Endothelial cell of umbilical vein (primary cell): ENCODE measurements at regions not wholly inside any gene's neighbourhood (a gene's known extent, or its start where the extent isn't known, plus 50 kb on each side); places are given as distances from the start of the nearest gene placed in this dataset.

ENCODE experiments used
- BruUV-seq: library from RNA; stranded (reverse); fragments of 400-500 nt; replicated peaks from 2 replicates; lab custom pipeline; 2021; lab: Mats Ljungman, UMichigan
- CTCF ChIA-PET: fragments of 300-600, 350-600 bp; sonication (Branson Sonifier 250); formaldehyde crosslinking; loops from one replicate; lab custom pipeline; 2021; ENCODE audit warnings: antibody characterized with exemption, inconsistent platforms; lab: Charles Lee
- POLR2A ChIA-PET: fragments of 300-600, 350-600 bp; sonication (Branson Sonifier 250); formaldehyde crosslinking; loops from one replicate; lab custom pipeline; 2021; ENCODE audit warnings: antibody characterized with exemption, inconsistent platforms; lab: Charles Lee
- DNase-seq: peaks from one replicate; pipeline ENCODE4 v3.0.0-alpha.2; 2011; ENCODE audit warnings: low read depth, low spot score
- FAIRE-seq: peaks from 2 replicates; lab custom pipeline; 2011; peaks lifted over from hg19 to GRCh38; lab: Jason Lieb, UNC
- H2AFZ ChIP-seq: 2 replicates; pipeline ENCODE4 v1.6.0; 2012; ENCODE audit warnings: low read depth, low read length, control low read depth, inconsistent platforms
- H3K27ac ChIP-seq: 2 replicates; pipeline ENCODE4 v1.5.1; 2011; ENCODE audit warnings: low read depth, mild to moderate bottlenecking, control low read depth, low read length, moderate library complexity; ENCODE audit not compliant: insufficient read depth
- H3K27me3 ChIP-seq, 2 experiments: 2 replicates each; pipeline versions ENCODE4 v1.6.0 to v1.6.1; 2011; ENCODE audit warnings: low read length in 2 of 2, mixed read lengths in 1 of 2; ENCODE audit not compliant: control insufficient read depth in 2 of 2, insufficient read depth in 2 of 2
- H3K36me3 ChIP-seq, 2 experiments: 2 replicates in 1 of 2; 3 replicates in 1 of 2; pipeline ENCODE4 v1.5.1; 2011; ENCODE audit warnings: low read length in 2 of 2, mild to moderate bottlenecking in 1 of 2, moderate library complexity in 1 of 2; ENCODE audit not compliant: control insufficient read depth in 2 of 2, insufficient read depth in 2 of 2; ENCODE audit errors: extremely low read depth in 1 of 2
- H3K4me1 ChIP-seq: 3 replicates; pipeline ENCODE4 v1.5.1; 2011; ENCODE audit warnings: mild to moderate bottlenecking, low read length; ENCODE audit not compliant: control insufficient read depth, insufficient read depth; ENCODE audit errors: extremely low read depth
- H3K4me2 ChIP-seq: 2 replicates; pipeline ENCODE4 v1.6.1; 2011; ENCODE audit warnings: low read length, control low read depth, mixed read lengths; ENCODE audit not compliant: insufficient read depth
- H3K4me3 ChIP-seq, 3 experiments: fragments of 200-600 bp in 1 of 3; sonication (generic), shearing (Covaris generic) in 1 of 3; replicated peaks in 1 of 3; 2 replicates each; pipeline ENCODE4 v1.5.1; 2011 to 2016; ENCODE audit warnings: control low read depth in 3 of 3, low read length in 3 of 3, mild to moderate bottlenecking in 2 of 3, inconsistent platforms in 1 of 3, low read depth in 1 of 3, moderate library complexity in 1 of 3; ENCODE audit not compliant: insufficient read depth in 1 of 3
- H3K79me2 ChIP-seq: 2 replicates; pipeline ENCODE4 v1.6.0; 2012; ENCODE audit warnings: low read length, inconsistent platforms; ENCODE audit not compliant: control insufficient read depth, insufficient read depth
- H3K9ac ChIP-seq: replicated peaks from 2 replicates; pipeline ENCODE3; 2011; ENCODE audit warnings: low read length, control low read depth; ENCODE audit not compliant: insufficient read depth; ENCODE audit errors: extremely low read depth
- H3K9me1 ChIP-seq: replicated peaks from 3 replicates; pipeline ENCODE4 v1.6.0; 2011; ENCODE audit warnings: mild to moderate bottlenecking, low read length; ENCODE audit not compliant: control insufficient read depth, insufficient read depth; ENCODE audit errors: extremely low read depth
- H3K9me3 ChIP-seq: replicated peaks from 2 replicates; pipeline ENCODE4 v1.5.1; 2012; ENCODE audit warnings: low read length, inconsistent platforms; ENCODE audit not compliant: control insufficient read depth, insufficient read depth
- H4K20me1 ChIP-seq: replicated peaks from 2 replicates; pipeline ENCODE3; 2011; ENCODE audit warnings: mild to moderate bottlenecking, low read length; ENCODE audit not compliant: control insufficient read depth, insufficient read depth; ENCODE audit errors: extremely low read depth
- CTCF ChIP-seq, 2 donors: IDR thresholded peaks; 1 replicate in 1 of 2; 2 replicates in 1 of 2; pipeline ENCODE4 v1.5.1; 2011; ENCODE audit warnings: low read length in 2 of 2, mild to moderate bottlenecking in 2 of 2, moderate library complexity in 2 of 2, control low read depth in 1 of 2, inconsistent platforms in 1 of 2, low read depth in 1 of 2; ENCODE audit not compliant: insufficient read depth in 1 of 2; ENCODE audit errors: extremely low read depth in 1 of 2
- EZH2 ChIP-seq: IDR thresholded peaks from 2 replicates; pipeline ENCODE4 v1.6.1; 2012; ENCODE audit warnings: borderline replicate concordance, low read depth, mild to moderate bottlenecking, moderate library complexity, low read length, inconsistent platforms; ENCODE audit not compliant: severe bottlenecking
- FOS ChIP-seq: IDR thresholded peaks from 2 replicates; pipeline ENCODE4 v1.6.1; 2011; ENCODE audit warnings: mild to moderate bottlenecking, low read length, moderate library complexity, borderline replicate concordance; ENCODE audit not compliant: insufficient read depth
- GATA2 ChIP-seq: IDR thresholded peaks from 2 replicates; pipeline ENCODE4 v1.7.0; 2011; ENCODE audit warnings: low read depth, mild to moderate bottlenecking, moderate library complexity, mixed read lengths, low read length; ENCODE audit not compliant: insufficient read length, insufficient read depth
- JUN ChIP-seq: IDR thresholded peaks from 2 replicates; pipeline ENCODE4 v1.6.1; 2011; ENCODE audit warnings: borderline replicate concordance, low read depth; ENCODE audit not compliant: insufficient read length, insufficient read depth
- MYC ChIP-seq: IDR thresholded peaks from one replicate; pipeline ENCODE4 v1.6.1; 2011; ENCODE audit warnings: mild to moderate bottlenecking, low read depth, low read length
- POLR2A ChIP-seq: IDR thresholded peaks from 2 replicates; pipeline ENCODE4 v1.6.1; 2012; ENCODE audit warnings: low read depth, mild to moderate bottlenecking, control low read depth, low read length
- POLR2AphosphoS5 ChIP-seq: IDR thresholded peaks from 2 replicates; pipeline ENCODE4 v1.6.1; 2012; ENCODE audit warnings: low read depth, mild to moderate bottlenecking, control low read depth, low read length, moderate library complexity; ENCODE audit not compliant: insufficient read depth
- dilution Hi-C: fragments of 300-500 bp; cut with MboI; formaldehyde crosslinking; loops from one replicate; pipeline ENCODE4 v1.15.0; 2019; ENCODE audit warnings: low sequenced_read_pairs; ENCODE audit not compliant: extremely low pct_ligation_motif_present
- intact Hi-C: fragments of 100-400 bp; cut with micrococcal nuclease; formaldehyde crosslinking; loops from one replicate; pipeline ENCODE4 v1.10.0; 2022
- TF ChIP-seq, protein P1 (sequence below): IDR thresholded peaks from 2 replicates; pipeline ENCODE4 v1.6.1; 2011; ENCODE audit not compliant: insufficient read depth, insufficient read length

GRCh38 chr6:97563529-97563928 lies 280.5 kb upstream of the MMS22L start:
- no peak overlapping the region for H3K4me3 ChIP-seq

More at GRCh38 chr6:97563529-97563928, 280.5 kb upstream of the MMS22L start:
- Histone ChIP-seq H3K9me3 (no peaks in the 10 kb centered on the region), H3K4me1 (no peaks in the 10 kb centered on the region), H2AFZ (no peak overlapping the region), H3K79me2 (no peaks in the 10 kb centered on the region), H3K4me2 (no peak overlapping the region), H3K27me3 (no peaks in the 10 kb centered on the region), H4K20me1 (no peaks in the 10 kb centered on the region), H3K36me3 (no peaks in the 10 kb centered on the region), H3K9ac (no peak overlapping the region), H3K9me1 (no peaks in the 10 kb centered on the region), H3K27ac (no peak overlapping the region)
- ChIA-PET CTCF (no interaction called here), POLR2A (no interaction called here)
- FAIRE-seq: no peak
- dilution Hi-C loops (no loop called here), intact Hi-C loops (no loop called here)
- no TSS peak for BruUV-seq
- TF ChIP-seq GATA2: no peak
- no peak for TF ChIP-seq JUN
- TF ChIP-seq EZH2: no peak
- TF ChIP-seq MYC: no peak
- TF ChIP-seq POLR2A: no peak
- TF ChIP-seq CTCF (IDR thresholded peaks at IDR 0.05; ENCODE audit: extremely low read depth in 1 of 2, insufficient read depth in 1 of 2, low read depth in 1 of 2, low read length in 2 of 2): no peak
- TF ChIP-seq FOS: no peak
- TF ChIP-seq, protein P1, sequence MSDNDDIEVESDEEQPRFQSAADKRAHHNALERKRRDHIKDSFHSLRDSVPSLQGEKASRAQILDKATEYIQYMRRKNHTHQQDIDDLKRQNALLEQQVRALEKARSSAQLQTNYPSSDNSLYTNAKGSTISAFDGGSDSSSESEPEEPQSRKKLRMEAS: no peak
- TF ChIP-seq POLR2AphosphoS5: no peak
- no peak for DNase-seq
